SK-N-MC (cell line): ENCODE measurements at regions not wholly inside any gene's neighbourhood (a gene's known extent, or its start where the extent isn't known, plus 50 kb on each side); places are given as distances from the start of the nearest gene placed in this dataset.

ENCODE experiments used
- EZH2 ChIP-seq: fragments of 200-600 bp; sonication (generic); IDR thresholded peaks from one replicate; pipeline ENCODE4 v1.6.1; 2017; ENCODE audit warnings: antibody characterized with exemption
- FOXP2 ChIP-seq: optimal IDR thresholded peaks from 2 replicates; pipeline ENCODE3; 2011; ENCODE audit warnings: mild to moderate bottlenecking, moderate library complexity; ENCODE audit not compliant: insufficient read depth; ENCODE audit errors: extremely low read length, control extremely low read depth
- POLR2AphosphoS5 ChIP-seq: IDR thresholded peaks from 2 replicates; pipeline ENCODE4 v1.6.1; 2012; ENCODE audit warnings: mild to moderate bottlenecking, low read depth, low read length, borderline replicate concordance

DNA sequence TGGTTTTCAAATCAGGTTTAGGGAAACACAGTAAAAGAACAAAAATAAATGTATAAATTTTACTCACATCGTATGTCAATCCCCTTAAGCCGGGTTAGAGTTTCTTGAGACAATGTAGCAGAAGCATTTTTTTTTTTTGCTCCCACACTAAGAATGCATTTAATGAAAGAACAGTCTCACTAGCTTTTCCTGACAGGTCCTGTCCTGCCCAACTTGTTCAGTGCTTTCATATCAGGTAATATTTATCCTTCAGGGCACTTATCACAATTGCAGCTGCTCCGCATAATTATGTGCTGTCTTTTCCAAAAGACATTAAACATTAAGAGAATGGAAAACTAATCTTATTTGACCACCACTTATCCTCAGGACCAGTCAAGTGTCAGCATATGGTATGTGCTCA lies 632.0 kb downstream of the HTR1B start:
- TF ChIP-seq EZH2 (no peak), POLR2AphosphoS5 (no peak), FOXP2 (no peak)
